ENCODE measurements at regions not wholly inside any gene's neighbourhood (a gene's known extent, or its start where the extent isn't known, plus 50 kb on each side); places are given as distances from the start of the nearest gene placed in this dataset.

DNA sequence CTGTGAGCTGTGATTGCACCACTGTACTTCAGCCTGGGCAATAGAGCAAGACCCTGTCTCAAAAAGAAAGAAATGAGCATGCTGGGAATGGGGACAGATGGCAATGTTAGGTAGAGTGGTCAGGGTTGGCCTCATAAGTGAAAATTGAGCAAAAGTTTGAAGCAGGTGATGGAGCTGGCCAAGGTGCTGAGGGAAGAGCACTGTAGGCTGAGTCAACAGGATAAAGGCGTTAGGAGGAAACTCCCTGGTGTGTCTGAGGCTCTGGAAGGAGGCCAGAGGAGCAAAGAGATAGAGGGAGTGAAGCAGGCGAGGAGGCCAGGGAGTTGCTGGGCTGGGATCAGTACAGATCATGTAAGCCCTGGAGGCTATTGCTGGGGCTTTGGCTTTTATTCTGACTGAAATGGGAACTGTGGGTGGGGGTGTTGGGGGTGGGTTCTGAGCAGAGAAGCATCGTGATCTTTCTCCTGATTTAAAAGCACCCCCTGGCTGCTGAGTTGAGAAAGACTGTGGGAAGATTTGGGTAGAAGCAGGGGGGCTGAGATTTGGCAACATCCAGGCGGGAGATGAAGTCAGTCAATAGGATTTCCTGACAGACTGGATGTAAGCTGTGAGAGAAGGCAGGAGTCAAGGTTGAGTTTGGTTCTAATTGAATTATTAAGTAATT, 52.5 kb upstream of the VKORC1L1 start:
- no peaks in the 10 kb centered on the region for H3K9me3 ChIP-seq
- H3K27me3 ChIP-seq, result no peaks in the 10 kb centered on the region
- intact Hi-C loops (cut with DNase I), result no loop called here
- TF ChIP-seq, protein P1, sequence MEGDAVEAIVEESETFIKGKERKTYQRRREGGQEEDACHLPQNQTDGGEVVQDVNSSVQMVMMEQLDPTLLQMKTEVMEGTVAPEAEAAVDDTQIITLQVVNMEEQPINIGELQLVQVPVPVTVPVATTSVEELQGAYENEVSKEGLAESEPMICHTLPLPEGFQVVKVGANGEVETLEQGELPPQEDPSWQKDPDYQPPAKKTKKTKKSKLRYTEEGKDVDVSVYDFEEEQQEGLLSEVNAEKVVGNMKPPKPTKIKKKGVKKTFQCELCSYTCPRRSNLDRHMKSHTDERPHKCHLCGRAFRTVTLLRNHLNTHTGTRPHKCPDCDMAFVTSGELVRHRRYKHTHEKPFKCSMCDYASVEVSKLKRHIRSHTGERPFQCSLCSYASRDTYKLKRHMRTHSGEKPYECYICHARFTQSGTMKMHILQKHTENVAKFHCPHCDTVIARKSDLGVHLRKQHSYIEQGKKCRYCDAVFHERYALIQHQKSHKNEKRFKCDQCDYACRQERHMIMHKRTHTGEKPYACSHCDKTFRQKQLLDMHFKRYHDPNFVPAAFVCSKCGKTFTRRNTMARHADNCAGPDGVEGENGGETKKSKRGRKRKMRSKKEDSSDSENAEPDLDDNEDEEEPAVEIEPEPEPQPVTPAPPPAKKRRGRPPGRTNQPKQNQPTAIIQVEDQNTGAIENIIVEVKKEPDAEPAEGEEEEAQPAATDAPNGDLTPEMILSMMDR (IDR thresholded peaks at IDR 0.05), result no peak
- DNase-seq, result no peak
- H3K9ac ChIP-seq (ENCODE audit: low read depth in 2 of 2, low read length in 2 of 2), result no peak overlapping the region
- H3K4me1 ChIP-seq, result no peaks in the 10 kb centered on the region
- no peaks in the 10 kb centered on the region for H3K36me3 ChIP-seq
- H3K4me3 ChIP-seq, result no peak overlapping the region
- H3K27ac ChIP-seq, result no peak overlapping the region

Measured in colonic mucosa (tissue), 4 donors.